HG02943 (cell line): ENCODE measurements at regions not wholly inside any gene's neighbourhood (a gene's known extent, or its start where the extent isn't known, plus 50 kb on each side); places are given as distances from the start of the nearest gene placed in this dataset.
"Not testable (repeated sequence)": the region's sequence is repeated elsewhere in the genome, so short reads cannot be mapped to it uniquely, and the experiment has no call there.

Experiments used
- ATAC-seq: cut with Tn5 transposase; IDR thresholded peaks from one replicate; pipeline ENCODE4 v1.9.1; 2021; ENCODE audit warnings: mild to moderate bottlenecking, low read depth, moderate library complexity; ENCODE audit not compliant: unreplicated experiment

DNA sequence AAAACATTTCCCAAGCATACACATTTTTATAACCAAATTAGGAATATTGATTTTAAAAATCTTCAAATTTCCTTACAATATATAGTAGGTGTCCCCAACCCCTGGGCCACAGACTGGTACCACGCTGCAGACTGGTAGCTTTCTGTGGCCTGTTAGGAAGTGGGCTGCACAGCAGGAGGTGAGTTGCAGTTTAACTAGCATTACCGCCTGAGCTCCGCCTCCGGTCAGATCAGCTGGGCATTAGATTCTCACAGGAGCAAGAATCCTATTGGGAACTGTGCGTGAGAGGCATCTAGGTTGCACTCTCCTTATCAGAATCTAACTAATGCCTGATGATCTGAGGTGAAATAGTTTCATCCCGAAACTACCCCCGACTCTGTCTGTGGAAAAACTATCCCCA lies 62.1 kb downstream of the ZWINT start:
- ATAC-seq, result no peak

DNA sequence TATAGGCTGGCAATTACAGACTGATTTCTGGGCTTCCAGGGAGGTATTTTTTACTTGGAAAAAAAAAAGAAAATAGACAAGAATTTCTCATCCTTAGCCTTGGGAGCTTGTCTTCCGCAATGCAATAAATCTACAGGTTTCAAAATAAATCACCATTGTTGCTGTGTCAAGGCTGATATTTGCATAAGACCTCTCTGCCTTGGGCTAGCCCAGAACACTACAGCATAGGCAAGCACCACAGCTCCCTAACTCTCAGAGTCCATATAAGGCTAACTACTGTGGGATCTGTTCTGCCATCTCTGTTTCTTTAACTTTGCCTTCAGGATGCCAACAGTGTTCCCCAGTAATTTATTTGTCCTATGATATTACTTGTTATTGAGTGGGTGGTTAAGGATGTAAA lies 64.4 kb downstream of the ZWINT start:
- ATAC-seq, result no peak

DNA sequence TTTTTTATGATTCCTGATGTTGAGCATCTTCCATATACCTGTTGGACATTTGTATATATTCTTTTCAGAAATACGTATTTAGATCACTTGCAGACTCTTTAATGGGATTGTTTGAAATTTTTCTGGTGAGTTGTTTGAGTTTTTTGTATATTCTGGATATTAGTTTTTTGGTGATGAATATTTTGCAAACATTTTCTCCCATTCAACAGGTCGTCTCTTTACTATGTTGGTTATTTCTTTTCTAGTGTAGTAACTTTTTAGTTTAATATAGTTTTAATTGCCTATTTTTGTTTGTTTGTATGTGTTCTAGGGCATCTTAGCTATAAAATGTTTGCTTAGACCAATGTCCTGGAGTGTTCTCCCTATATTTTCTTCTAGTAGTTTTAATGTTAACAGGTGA lies 72.7 kb downstream of the ZWINT start:
- no peak for ATAC-seq

DNA sequence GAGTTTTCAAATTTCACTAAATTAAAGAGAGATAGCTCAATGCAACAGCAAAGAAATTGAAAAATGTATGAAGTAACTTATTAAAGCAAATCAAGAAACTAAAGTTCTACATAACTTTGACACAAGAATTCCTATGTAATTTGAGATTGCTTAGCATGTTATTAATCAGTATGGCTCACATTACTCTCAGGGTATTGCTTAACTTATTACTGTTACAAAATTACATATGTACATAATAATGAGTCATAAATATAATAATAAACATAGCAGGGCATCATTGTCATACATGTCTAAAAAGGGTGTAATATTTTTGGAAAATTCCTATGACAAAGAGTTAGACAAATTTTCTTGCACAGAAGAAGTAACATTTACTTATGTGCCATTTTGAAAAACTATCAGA lies 75.0 kb downstream of the ZWINT start:
- ATAC-seq, result no peak

DNA sequence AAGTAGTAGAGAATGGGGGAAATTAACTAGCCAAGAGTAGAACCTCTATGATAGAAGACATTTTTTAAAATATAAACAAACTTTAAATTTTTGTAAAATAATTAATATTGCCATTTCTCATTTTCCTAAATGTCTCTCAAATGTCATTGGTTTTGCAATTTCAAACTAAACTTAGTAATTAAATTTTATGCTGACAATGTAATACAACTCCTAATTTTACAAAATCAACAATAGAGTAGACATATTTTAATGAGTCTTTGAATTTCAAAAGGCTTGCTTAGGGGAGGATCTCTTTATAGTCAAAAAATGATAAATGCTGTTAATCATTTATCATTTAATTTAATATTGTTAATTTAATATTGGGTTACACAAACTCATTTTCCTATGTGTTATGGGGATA lies 81.8 kb downstream of the ZWINT start:
- no peak for ATAC-seq

DNA sequence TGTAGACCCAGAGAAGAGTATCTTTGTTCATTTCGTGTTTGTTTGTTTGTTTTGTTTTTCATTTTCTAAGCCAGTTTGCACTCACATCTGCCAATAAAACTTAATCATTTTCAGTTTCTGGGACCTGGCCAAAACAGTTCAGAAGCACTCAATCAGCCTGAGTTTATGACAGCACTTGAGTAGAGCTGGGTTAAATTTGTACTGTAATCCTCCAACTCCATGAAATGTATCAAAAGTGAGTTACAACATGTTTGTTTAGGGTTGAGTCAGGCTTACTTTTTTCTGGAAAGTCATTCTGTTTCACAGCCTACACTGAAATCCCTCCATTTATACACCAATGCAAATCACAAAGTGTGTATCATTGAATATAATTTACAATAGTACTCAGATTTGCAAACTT lies 91.9 kb downstream of the ZWINT start:
- no peak for ATAC-seq

DNA sequence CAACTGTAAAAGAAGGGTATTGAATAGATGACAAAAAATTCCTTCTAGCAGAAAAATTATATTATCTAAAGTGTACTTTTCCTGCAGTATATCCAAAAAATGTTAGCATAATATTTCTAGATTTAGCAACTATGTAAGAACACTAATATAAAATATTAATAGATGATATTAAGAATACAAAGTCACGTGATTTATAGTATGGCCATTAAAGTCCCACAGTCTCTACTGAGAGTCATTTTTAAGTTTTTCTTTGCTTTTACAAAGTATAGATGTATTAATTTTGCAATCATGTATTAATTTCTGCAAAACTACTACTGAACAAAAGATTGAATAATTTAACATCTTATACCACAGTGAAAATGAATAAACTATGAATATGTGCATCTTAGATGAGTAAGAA lies 94.9 kb downstream of the ZWINT start:
- no peak for ATAC-seq

DNA sequence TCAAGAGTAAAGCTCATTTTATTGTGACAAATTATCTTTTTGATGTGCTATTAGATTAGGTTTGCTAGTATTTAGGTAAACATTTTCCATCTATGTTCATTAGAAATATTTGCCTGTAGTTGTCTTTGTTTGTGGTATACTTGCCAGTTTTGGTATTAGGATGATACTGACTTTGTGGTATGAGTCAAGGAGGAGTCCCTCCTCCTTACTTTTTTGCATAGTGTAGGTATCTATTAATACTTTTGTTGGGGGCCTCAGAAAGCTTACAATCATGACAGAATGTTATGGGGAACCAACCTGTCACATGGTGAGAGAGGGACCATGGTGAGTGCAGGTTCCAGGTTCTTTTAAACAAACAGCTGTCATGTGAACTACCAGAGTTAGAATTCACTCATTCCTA lies 102.1 kb downstream of the ZWINT start:
- no peak for ATAC-seq

DNA sequence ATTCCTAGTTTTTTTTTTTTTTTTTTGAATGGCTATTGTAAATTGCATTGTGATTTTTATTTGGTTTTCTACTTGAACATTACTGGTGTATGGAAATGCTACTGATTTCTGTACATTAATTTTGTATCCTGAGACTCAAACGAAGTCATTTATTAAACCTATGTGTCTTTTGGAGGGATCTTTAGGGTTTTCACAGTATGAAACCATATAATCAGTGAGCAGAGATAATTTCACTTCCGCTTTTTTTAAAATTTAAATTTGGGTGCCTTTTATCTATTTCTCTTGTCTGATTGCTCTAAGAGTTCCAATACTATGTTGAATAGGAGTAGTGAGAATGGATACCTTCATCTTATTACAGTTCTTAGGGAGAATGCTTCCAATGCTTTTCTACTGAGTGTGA lies 102.7 kb downstream of the ZWINT start:
- no peak for ATAC-seq

DNA sequence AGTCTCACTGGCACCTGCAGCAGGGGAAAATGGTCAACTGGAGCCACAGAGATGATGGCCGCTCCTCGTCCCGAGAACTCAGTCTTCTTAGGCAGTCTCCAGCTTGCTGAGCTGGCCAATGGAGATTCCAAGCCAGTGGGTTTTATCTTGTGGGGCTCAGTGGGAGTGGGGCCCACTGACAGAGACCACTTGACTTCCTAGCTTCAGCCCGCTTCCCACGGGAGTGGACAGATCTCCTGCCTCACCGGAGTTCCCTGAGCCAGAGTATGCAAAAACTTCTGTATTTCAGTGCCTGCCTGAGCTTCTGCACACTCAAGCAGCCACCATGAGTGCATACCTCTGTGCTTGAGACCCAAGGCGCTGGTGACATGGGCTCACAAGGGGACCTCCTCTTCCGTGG lies 105.8 kb downstream of the ZWINT start:
- no peak for ATAC-seq

DNA sequence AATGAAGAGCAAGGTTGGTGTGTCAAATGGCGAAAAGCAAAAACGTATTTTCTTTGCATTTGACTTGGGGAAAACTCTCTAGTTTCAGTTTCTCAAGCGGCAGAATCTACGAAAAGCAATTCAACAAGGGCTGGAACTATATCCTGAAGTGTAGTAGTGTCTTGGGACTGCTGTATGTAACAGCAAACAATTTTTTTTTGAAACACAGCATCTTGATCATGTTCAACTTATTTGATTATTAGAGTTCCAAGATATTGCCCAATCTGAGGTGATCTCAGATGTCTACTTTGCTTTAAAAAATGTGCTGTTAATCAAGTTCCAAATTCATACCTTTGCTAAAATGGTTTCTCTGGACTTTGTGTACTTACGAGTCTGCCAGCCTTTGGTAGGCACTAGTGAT lies 120.6 kb downstream of the ZWINT start:
- ATAC-seq, result no peak

DNA sequence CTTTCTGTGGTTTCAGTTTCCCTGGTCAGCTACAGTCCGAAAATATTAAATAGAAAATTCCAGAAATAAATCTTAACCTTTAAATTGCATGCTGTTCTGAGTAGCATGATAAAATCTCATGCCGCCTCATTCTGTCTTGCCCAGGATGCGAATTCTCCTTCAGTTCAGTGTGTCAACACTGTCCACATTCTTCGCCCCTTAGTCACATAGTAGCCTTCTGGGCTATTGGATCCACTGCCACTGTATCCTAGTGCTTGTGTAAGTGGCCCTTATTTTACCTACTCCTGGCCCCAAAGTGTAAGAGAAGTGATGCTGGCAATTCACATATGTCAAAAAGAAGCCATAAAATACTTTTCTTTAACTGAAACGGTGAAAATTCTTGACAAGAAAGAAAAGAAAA lies 129.6 kb downstream of the ZWINT start:
- ATAC-seq, result no peak

DNA sequence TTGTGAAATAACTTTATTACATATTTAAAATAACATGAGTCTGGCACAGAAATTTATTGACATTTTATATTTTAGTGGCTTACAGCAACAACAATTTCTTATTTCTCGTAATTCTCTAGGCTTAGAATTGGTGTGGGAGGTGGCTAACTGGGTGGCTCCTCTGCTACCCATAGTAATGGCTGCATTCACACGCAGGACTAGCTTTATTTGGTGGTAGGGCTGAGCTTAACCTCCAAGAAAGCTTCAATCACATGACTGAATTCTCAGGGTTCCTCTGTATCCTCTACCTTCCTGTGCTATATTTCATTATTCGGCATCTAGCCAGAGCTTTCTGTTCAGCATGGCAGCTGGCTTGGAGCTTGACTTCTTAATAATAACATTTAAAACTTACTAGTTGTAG lies 138.8 kb downstream of the ZWINT start:
- no peak for ATAC-seq

DNA sequence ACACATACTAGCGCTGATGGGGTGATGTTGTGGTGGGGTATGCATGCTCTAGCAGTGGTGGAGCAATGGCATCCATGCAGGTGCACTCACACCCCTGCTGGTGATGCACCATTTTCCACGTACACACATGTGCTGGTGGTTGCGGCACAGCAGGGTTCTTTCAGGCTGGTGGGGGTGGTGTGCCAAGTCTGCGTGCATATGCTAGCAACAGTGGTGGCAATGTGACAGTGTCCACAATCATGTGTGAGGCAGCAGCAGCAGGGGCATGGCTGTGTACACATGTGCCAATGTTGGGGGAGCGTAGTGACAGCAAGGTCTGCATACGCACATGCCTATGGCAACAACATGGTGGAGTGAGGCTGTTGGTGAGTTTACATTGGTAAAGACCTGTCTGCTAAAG lies 148.1 kb downstream of the ZWINT start:
- ATAC-seq, result no peak

DNA sequence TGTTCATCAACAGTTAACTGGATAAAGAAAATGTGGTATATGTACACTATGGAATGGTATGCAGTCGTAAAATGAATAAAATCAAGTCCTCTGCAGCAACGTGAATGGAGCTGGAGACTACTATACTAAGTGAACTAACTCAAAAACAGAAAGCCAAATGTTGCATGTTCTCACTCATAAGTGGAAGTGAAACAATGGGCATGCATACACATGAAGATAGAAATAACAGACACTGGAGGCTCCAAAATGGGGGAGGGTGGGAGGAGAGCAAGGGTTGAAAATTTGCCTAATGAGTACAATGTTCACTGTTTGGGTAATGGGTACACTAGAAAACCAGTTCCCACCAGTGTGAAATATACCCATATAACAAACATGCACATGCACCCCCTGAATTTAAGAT lies 179.5 kb downstream of the ZWINT start:
- ATAC-seq, result no peak

DNA sequence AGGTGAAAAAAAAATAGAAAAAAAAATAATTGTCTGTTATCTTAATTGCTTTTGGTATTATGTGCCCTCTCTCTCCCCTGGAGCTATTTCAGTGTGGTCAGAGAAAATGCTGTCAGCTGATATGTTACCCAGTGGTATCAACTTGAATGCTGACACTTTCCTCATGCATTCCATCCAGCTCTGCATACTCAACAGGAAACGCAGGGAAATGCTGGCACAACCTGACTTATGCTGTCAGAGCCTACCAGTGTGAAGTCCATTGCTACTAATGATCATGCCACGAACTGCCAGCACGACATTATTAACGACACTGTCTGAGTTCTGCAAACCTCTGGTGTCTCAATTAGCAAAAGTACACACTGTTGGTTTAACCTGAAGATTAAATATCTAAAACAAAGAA lies 182.8 kb downstream of the ZWINT start:
- no peak for ATAC-seq

DNA sequence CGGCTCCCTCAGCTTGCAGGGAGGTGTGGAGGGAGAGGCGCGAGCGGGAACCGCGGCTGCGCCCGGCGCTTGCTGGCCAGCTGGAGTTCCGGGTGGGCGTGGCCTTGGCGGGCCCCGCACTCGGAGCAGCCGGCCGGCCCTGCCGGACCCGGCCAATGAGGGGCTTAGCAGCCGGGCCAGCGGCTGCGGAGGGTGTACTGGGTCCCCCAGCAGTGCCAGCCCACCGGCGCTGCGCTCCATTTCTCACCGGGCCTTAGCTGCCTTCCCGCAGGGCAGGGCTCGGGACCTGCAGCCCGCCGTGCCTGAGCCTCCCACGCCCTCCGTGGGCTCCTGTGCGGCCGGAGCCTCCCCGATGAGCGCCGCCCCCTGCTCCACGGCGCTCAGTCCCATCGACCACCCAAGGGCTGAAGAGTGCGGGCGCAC lies 206.0 kb downstream of the ZWINT start:
- ATAC-seq, result not testable (repeated sequence)

DNA sequence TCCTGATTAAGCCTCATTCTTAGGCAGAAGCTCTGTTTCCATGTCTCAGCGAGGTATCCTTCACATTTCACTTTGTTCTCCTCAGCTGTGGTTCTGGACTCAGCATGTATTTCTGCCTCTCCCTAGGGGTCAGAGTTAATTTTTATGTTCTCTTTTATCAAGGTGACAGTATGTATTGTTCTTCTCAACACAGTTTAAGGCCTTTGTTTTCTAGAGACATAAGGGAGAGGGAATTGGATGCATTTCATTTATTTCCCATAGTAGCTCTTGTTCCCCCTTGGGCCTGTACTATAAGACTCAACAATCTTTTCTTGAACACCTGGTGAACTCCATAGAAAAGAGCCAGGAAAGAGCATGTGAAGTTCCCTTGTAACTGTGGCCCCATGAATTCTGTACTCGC lies 214.3 kb downstream of the ZWINT start:
- no peak for ATAC-seq

DNA sequence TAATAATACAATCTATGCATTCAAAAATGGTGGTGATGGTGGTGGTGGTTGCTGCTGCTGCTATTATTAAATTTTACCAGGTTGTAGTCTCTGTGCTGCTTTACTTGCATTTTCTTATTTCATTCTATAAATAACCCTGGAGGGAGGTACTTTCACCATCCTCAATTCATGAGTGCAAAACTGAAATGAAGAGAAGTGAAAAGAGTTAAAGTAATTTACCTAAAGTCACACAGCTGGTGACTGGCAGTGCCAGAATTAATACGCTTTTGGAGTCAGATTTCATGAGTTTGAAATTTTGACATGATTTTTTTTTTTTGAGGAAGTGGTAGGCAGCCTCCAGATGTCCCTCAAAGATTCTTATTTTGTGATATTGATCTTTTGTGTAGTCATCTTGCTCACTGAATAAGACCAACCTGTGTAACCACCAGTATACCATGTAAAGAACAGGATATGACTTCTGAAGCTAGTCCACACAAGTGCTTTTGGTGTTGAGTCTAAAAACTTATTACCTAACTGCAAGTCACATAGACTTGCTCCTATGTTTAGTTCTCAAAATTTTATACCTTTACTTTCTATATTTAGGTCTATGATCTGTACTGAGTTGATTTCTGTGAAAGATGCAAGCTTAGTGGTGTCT lies 218.8 kb downstream of the ZWINT start:
- ATAC-seq, result peak; percentile 89

DNA sequence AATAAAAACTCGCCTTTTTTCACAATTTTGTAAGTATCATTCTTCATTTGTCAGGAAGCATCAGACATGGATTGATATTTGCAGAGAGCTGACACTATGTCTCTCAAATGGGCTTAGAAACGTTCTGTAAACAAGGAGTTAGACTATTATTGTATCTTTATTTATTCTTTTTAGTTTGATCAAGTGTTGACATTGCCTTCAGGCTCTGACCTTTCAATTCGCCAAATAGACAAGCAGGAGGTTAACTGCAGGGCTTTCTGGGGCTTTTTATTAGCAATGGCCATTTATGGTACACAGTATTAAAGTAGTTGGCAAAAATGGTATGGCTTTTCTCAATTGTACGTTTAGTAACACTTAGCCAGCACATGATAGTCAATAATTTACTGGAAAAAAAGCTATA lies 221.7 kb downstream of the ZWINT start:
- no peak for ATAC-seq

DNA sequence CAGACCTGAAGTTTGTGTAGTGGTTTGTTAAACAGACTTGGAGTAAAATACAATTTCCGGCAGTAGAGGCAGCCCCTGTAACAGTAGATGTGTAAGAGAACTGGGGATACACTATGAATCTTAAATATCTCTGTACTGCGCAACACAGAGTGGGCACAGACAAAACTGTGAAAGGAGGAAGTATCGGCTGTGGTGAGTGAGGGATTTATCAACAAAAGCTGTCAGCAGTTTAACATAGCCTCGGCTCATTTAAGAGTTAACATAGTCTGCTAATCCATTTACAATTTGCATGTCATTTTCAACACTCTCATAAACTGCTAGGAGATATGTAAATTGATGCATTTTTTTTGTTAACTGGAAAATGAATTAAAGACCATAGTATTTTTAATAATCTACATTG lies 225.2 kb downstream of the ZWINT start:
- ATAC-seq, result no peak

DNA sequence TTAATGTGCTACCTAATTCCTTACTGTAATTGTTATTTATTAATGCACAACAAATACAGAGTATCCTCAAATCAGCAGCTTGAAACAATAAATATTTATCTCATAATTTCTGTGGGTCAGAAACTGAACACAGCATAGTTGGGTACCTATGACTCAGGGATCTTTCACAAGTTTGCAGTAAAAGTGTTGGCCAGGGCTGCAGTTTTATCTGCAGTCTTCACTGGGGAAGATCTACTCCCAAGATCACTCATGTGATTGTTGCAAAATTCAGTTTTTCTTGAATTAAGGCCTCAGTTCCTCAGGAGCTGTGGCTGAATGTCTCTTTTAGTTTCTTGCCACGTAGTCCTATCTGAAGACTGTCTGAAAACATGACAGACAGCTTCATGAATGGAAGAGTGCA lies 237.8 kb downstream of the ZWINT start:
- ATAC-seq, result no peak

DNA sequence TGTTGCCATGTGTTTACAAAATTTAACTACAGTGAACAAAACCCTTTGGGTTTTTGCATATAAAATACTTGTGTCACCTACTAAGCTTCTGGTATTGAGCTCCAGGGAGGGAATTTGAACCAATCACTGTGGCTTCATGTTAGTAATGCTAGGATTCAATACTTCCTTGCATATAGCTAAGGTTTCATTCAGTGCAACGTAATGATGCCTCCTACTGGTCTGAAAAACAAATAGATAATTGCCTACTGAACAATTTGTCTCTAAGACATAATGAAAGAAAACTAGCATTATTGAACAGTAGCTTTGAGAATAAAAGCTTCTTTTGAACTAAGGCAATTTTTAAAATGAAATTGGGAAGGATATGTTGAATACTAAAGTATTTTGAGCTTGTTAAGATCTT lies 244.4 kb downstream of the ZWINT start:
- no peak for ATAC-seq
